ENCODE measurements at regions not wholly inside any gene's neighbourhood (a gene's known extent, or its start where the extent isn't known, plus 50 kb on each side); places are given as distances from the start of the nearest gene placed in this dataset.

DNA sequence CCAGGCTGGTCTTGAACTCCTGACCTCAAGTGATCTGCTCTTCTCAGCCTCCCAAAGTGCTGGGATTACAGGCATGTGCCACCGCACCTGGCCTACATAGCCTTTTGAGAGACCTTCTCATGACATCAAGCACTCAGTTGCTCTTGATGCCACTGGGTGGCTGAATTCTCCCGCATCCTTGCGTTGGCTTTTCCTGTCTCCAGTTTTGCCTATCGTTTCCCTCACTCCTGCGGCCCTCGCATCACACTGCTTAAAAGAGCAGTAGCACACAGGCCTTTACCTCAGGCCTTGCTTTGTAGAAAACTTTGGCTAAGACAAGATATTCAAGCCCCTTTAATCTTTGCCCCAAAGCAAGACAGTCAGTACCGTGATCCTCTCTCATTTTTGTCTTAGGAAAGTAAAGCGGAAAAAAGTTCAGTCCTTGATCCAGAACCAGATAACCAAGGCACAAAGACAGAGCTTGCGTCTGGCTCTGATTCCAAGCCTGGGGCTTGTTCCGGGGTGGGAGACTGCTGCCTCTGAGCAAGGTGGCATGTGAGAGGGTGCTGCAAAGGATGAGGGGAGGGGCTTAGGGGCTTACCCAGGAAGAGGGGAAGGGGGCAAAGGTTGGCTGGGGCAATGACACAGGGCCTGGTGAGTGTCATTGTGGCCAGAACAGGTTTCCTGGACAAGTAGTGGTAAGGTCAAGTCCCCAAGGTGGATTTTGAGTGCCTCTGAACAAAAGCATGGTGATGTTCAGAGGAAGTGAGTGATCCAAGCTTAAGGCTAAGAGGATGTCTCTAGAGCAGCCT lies 175.0 kb upstream of the TLE3 start:
- TF ChIP-seq TAF1 (IDR thresholded peaks at IDR 0.05; ENCODE audit: low read depth, low read length) (no peak), SPI1 (IDR thresholded peaks at IDR 0.05; ENCODE audit: low read depth, low read length) (no peak)

Measured in GM12891 (cell line).